Stomach (tissue), 4 donors: ENCODE measurements at regions not wholly inside any gene's neighbourhood (a gene's known extent, or its start where the extent isn't known, plus 50 kb on each side); places are given as distances from the start of the nearest gene placed in this dataset.

Experiments
- CTCF ChIP-seq, 7 experiments: fragments of 450-650 bp in 4 of 7; fragments of 200-600 bp in 3 of 7; sonication (generic) in 3 of 7; IDR thresholded peaks; one replicate each; pipeline ENCODE4 v1.5.1; 2016 to 2019; ENCODE audit warnings: antibody characterized with exemption in 7 of 7, control low read depth in 2 of 7, mild to moderate bottlenecking in 1 of 7
- EP300 ChIP-seq: sonication (generic); formaldehyde crosslinking; IDR thresholded peaks from one replicate; pipeline ENCODE4 v1.6.1; 2017; ENCODE audit warnings: antibody characterized with exemption

- TF ChIP-seq CTCF (IDR thresholded peaks at IDR 0.05), result no peak
- no peak for TF ChIP-seq EP300
Observed at GRCh38 chr1:47635111-47635510, 197.3 kb downstream of the FOXD2 start.
